Panc1 (cell line): ENCODE measurements at regions not wholly inside any gene's neighbourhood (a gene's known extent, or its start where the extent isn't known, plus 50 kb on each side); places are given as distances from the start of the nearest gene placed in this dataset.

Source experiments
- CTCF ChIP-seq: fragments of 450-650 bp; IDR thresholded peaks from 2 replicates; pipeline ENCODE4 v1.5.1; 2017; ENCODE audit warnings: mild to moderate bottlenecking
- POLR2AphosphoS5 ChIP-seq: IDR thresholded peaks from 2 replicates; pipeline ENCODE4 v1.6.1; 2012; ENCODE audit warnings: mild to moderate bottlenecking, low read depth, low read length, moderate library complexity
- REST ChIP-seq, 2 experiments: IDR thresholded peaks; 2 replicates each; pipeline ENCODE4 v1.6.1; 2011 to 2012; ENCODE audit warnings: low read depth in 2 of 2, control low read depth in 1 of 2, low read length in 1 of 2, mild to moderate bottlenecking in 1 of 2, moderate library complexity in 1 of 2; ENCODE audit not compliant: insufficient read depth in 1 of 2
- SIN3A ChIP-seq: IDR thresholded peaks from 2 replicates; pipeline ENCODE4 v1.6.1; 2012; ENCODE audit warnings: low read depth, mild to moderate bottlenecking, low read length, moderate library complexity, borderline replicate concordance; ENCODE audit not compliant: insufficient read depth
- TCF7L2 ChIP-seq: IDR thresholded peaks from 2 replicates; pipeline ENCODE4 v1.6.1; 2011; ENCODE audit warnings: mild to moderate bottlenecking, low read depth, low read length, inconsistent platforms

GRCh38 chr9:7297521-7297920 lies 502.1 kb downstream of the DMAC1 start:
- TF ChIP-seq CTCF (no peak), POLR2AphosphoS5 (no peak), REST (IDR thresholded peaks at IDR 0.05; ENCODE audit: insufficient read depth in 1 of 2, low read depth in 2 of 2, low read length in 1 of 2) (no peak), SIN3A (no peak), TCF7L2 (no peak)
